MCF 10A (cell line): ENCODE measurements at regions not wholly inside any gene's neighbourhood (a gene's known extent, or its start where the extent isn't known, plus 50 kb on each side); places are given as distances from the start of the nearest gene placed in this dataset.

Experiments
- BruUV-seq: library from RNA; stranded (reverse); fragments of 400-500 nt; replicated peaks from 2 replicates; lab custom pipeline; 2021; lab: Mats Ljungman, UMichigan
- CTCF ChIA-PET: fragments of 300-600 bp; sonication (Branson Sonifier 250); formaldehyde crosslinking; extraction: SDS; loops from one replicate; lab custom pipeline; 2021; ENCODE audit warnings: antibody characterized with exemption, inconsistent platforms; lab: Yijun Ruan, JAX
- POLR2A ChIA-PET: fragments of 300-600, 350-650 bp; sonication (Branson Sonifier 250); formaldehyde crosslinking; extraction: SDS; loops from one replicate; lab custom pipeline; 2020; ENCODE audit warnings: antibody characterized with exemption, inconsistent platforms; lab: Yijun Ruan, JAX
- DNase-seq: peaks from one replicate; pipeline ENCODE4 v3.0.0-alpha.2; 2018; ENCODE audit not compliant: unreplicated experiment
- H3K27ac Mint-ChIP-seq: one replicate; pipeline ENCODE4 v1.8.0; 2022; ENCODE audit warnings: mild to moderate bottlenecking, low read depth, mixed read lengths; ENCODE audit not compliant: unreplicated experiment
- H3K27me3 Mint-ChIP-seq: one replicate; pipeline ENCODE4 v1.8.0; 2022; ENCODE audit warnings: mixed read lengths; ENCODE audit not compliant: insufficient read depth, unreplicated experiment
- H3K36me3 Mint-ChIP-seq: one replicate; pipeline ENCODE4 v1.8.0; 2022; ENCODE audit warnings: mild to moderate bottlenecking, moderate library complexity, mixed read lengths; ENCODE audit not compliant: insufficient read depth, unreplicated experiment
- H3K4me1 Mint-ChIP-seq: one replicate; pipeline ENCODE4 v1.8.0; 2022; ENCODE audit warnings: mixed read lengths; ENCODE audit not compliant: insufficient read depth, unreplicated experiment
- H3K4me3 Mint-ChIP-seq: one replicate; pipeline ENCODE4 v1.8.0; 2022; ENCODE audit warnings: mild to moderate bottlenecking, moderate library complexity, mixed read lengths; ENCODE audit not compliant: unreplicated experiment
- H3K9me3 Mint-ChIP-seq: one replicate; pipeline ENCODE4 v1.8.0; 2022; ENCODE audit warnings: mixed read lengths; ENCODE audit not compliant: unreplicated experiment
- intact Hi-C: fragments of 100-400 bp; cut with micrococcal nuclease; formaldehyde crosslinking; loops from 2 replicates; pipeline ENCODE4 v1.14.1; 2022
- TF ChIP-seq, protein P1 (sequence below): fragments of 200-600 bp; IDR thresholded peaks from one replicate; pipeline ENCODE4 v1.8.0; 2022; ENCODE audit warnings: antibody characterized with exemption, mild to moderate bottlenecking; ENCODE audit not compliant: unreplicated experiment

DNA sequence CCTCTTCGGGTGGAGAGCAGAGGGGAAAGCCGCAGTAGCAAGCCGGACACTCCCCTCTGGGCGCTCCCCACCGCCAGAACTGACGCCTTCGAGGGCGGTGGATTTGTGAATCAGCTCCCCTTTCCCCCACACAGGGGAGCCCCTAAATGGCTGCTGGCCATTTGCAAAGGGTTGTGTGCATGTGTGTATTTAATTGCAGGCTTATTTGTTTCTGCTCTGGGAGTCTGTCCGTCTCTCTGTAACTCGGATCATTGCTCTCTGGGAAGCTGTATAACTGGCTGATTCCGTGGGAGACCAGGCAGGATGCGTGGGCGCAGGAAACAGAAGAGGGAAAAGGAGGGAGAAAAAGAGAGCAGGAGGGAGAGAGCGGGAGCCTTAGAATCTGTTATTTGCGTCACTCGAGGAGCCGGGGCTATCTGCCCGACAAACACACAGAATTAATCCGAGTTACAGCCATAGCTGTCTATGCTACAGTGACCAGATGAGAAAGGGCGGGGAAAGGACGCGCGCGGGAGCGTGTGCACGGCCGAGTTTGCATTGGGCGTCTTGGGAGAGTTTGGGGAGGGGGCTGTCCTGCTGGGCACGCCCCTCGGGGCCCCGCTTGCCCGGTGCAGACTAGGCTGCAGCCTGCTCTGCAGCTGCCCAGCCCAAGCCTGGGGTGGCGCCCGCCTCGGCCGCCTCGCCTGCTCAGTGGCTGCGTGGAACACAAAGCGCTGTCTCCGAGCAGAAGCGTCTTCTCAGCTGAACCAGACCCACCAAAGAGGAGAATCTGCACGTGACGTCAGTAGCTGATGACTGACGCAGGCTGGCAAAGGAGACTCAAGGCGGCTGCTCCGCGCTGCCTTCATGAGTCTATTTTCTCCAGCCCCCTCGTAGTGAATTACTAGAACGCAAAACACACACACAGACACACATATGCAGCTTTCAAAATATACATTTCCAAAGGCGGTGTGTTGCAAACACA is 105.3 kb upstream of the HSD17B12 start:
- Mint-ChIP-seq H3K36me3 (no peaks in the 10 kb centered on the region), H3K27me3 (peaks cover 90% of the 10 kb centered on the region), H3K4me3 (no peak overlapping the region), H3K27ac (no peak overlapping the region), H3K4me1 (peaks cover 11% of the 10 kb centered on the region), H3K9me3 (no peaks in the 10 kb centered on the region)
- BruUV-seq, result no TSS peak
- ChIA-PET CTCF (interaction anchor here (0.8 to 3.0 kb wide), 4 partner anchors 8 to 58 kb away, joined by 3 to 15 read pairs (median 3); no protein-coding TSS in a partner anchor), POLR2A (no interaction called here)
- DNase-seq, result no peak
- intact Hi-C loops, result loop anchor here (10.0 kb wide), 2 partner anchors 240 to 280 kb away; no protein-coding TSS in a partner anchor
- TF ChIP-seq, protein P1, sequence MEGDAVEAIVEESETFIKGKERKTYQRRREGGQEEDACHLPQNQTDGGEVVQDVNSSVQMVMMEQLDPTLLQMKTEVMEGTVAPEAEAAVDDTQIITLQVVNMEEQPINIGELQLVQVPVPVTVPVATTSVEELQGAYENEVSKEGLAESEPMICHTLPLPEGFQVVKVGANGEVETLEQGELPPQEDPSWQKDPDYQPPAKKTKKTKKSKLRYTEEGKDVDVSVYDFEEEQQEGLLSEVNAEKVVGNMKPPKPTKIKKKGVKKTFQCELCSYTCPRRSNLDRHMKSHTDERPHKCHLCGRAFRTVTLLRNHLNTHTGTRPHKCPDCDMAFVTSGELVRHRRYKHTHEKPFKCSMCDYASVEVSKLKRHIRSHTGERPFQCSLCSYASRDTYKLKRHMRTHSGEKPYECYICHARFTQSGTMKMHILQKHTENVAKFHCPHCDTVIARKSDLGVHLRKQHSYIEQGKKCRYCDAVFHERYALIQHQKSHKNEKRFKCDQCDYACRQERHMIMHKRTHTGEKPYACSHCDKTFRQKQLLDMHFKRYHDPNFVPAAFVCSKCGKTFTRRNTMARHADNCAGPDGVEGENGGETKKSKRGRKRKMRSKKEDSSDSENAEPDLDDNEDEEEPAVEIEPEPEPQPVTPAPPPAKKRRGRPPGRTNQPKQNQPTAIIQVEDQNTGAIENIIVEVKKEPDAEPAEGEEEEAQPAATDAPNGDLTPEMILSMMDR, result no peak

DNA sequence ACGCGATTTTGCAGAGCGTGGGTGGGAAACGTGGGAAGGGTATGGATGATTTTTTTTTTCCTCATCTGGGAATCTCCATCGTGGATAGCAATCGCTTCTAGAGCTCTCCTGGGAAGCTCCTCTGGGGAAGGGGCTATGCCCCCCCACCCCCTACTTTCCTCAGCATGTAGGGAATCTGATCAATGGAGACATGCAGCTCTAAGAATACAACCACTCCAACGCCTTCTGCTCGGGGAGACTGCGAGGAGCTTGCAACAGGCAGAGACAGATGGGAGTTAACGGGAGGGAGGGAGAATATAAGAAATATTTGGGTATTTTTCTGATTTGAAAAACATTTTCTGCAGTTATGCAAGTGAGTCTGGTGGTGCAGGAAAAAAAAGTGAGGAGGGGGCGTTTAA is 104.6 kb upstream of the HSD17B12 start:
- Mint-ChIP-seq H3K27ac (no peak overlapping the region), H3K4me3 (no peak overlapping the region), H3K4me1 (peaks cover 11% of the 10 kb centered on the region), H3K36me3 (no peaks in the 10 kb centered on the region), H3K27me3 (peaks cover 90% of the 10 kb centered on the region), H3K9me3 (no peaks in the 10 kb centered on the region)
- ChIA-PET CTCF (interaction anchor here (0.8 to 3.0 kb wide), 5 partner anchors 8 to 13 kb away, joined by 3 to 15 read pairs (median 3); no protein-coding TSS in a partner anchor), POLR2A (interaction anchor here (0.7 to 1.0 kb wide), 2 partner anchors 9 to 84 kb away, joined by 3 read pairs; no protein-coding TSS in a partner anchor)
- DNase-seq, result no peak
- intact Hi-C loops, result loop anchor here (10.0 kb wide), 2 partner anchors 239 to 279 kb away; no protein-coding TSS in a partner anchor
- TF ChIP-seq, protein P1, result no peak
- no TSS peak for BruUV-seq

DNA sequence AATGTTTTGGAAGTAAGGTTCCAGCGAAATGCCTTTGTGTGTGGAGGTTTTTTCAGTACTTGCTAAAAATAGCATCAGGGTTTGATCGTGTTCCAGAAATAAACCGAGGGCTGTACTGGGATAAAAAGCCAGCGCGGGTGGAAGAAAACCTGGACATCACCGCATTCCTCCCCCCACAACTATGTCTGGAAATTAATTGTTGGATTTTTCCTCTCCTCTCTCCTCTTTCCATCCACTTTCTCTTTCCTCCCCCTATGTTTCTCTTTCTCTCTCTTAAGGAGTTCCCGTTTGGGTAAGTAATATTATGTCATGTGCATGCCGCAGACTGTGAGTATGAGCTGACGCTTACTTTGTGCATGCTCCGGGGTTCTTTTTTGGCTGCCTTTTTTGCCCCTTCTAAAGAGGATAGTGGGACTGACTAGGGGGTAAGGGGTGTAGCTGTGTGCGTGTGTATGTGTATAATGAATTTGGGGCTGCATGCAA is 104.2 kb upstream of the HSD17B12 start:
- POLR2A ChIA-PET, result interaction anchor here (0.7 to 1.0 kb wide), 2 partner anchors 9 to 84 kb away, joined by 3 read pairs; no protein-coding TSS in a partner anchor
- DNase-seq, result no peak
- CTCF ChIA-PET, result interaction anchor here (0.6 to 3.0 kb wide), 7 partner anchors 9 to 275 kb away, joined by 3 to 15 read pairs (median 4); no protein-coding TSS in a partner anchor
- Mint-ChIP-seq H3K9me3 (no peaks in the 10 kb centered on the region), H3K4me3 (no peak overlapping the region), H3K27me3 (peaks cover 90% of the 10 kb centered on the region), H3K4me1 (peaks cover 11% of the 10 kb centered on the region), H3K27ac (no peak overlapping the region), H3K36me3 (no peaks in the 10 kb centered on the region)
- intact Hi-C loops, result loop anchor here (10.0 kb wide), 2 partner anchors 238 to 278 kb away; no protein-coding TSS in a partner anchor
- BruUV-seq, result no TSS peak
- TF ChIP-seq, protein P1, result no peak
